Fibroblast of lung (primary cell): ENCODE measurements at regions not wholly inside any gene's neighbourhood (a gene's known extent, or its start where the extent isn't known, plus 50 kb on each side); places are given as distances from the start of the nearest gene placed in this dataset.

Experiments used
- DNase-seq, 2 donors: peaks; one replicate each; pipeline versions ENCODE4 v3.0.0 to v3.0.0-alpha.2; 2010; ENCODE audit warnings: low read depth in 2 of 2
- H2AFZ ChIP-seq: 2 replicates; pipeline ENCODE4 v1.5.1; 2012; ENCODE audit warnings: low read length, control low read depth, inconsistent platforms
- H3K27ac ChIP-seq: 2 replicates; pipeline ENCODE4 v1.5.1; 2011; ENCODE audit warnings: low read length, control low read depth; ENCODE audit not compliant: insufficient read depth
- H3K27me3 ChIP-seq: 2 replicates; pipeline ENCODE4 v1.5.1; 2011; ENCODE audit warnings: mild to moderate bottlenecking, low read length; ENCODE audit not compliant: control insufficient read depth, insufficient read depth
- H3K36me3 ChIP-seq: 2 replicates; pipeline ENCODE4 v1.5.1; 2011; ENCODE audit warnings: low read length; ENCODE audit not compliant: control insufficient read depth, insufficient read depth
- H3K4me1 ChIP-seq: 2 replicates; pipeline ENCODE4 v1.5.1; 2011; ENCODE audit warnings: low read length; ENCODE audit not compliant: control insufficient read depth, insufficient read depth; ENCODE audit errors: extremely low read depth
- H3K4me2 ChIP-seq: 2 replicates; pipeline ENCODE4 v1.5.1; 2011; ENCODE audit warnings: low read length, control low read depth; ENCODE audit not compliant: insufficient read depth; ENCODE audit errors: extremely low read depth
- H3K4me3 ChIP-seq, 4 experiments: fragments of 200-600 bp in 1 of 4; sonication (generic) in 1 of 4; replicated peaks in 1 of 4; 2 replicates each; pipeline ENCODE4 v1.5.1; 2011 to 2016; ENCODE audit warnings: low read length in 4 of 4, low read depth in 3 of 4, mild to moderate bottlenecking in 3 of 4, control low read depth in 2 of 4, inconsistent platforms in 1 of 4, mixed read lengths in 1 of 4; ENCODE audit not compliant: insufficient read depth in 1 of 4; ENCODE audit errors: control extremely low read depth in 1 of 4
- H3K79me2 ChIP-seq: 2 replicates; pipeline ENCODE4 v1.5.1; 2012; ENCODE audit warnings: mild to moderate bottlenecking, low read length, inconsistent platforms; ENCODE audit not compliant: control insufficient read depth, insufficient read depth
- H3K9ac ChIP-seq: 2 replicates; pipeline ENCODE4 v1.5.1; 2011; ENCODE audit warnings: mild to moderate bottlenecking, low read length, control low read depth; ENCODE audit not compliant: insufficient read depth
- H3K9me3 ChIP-seq: 2 replicates; pipeline ENCODE4 v1.5.1; 2012; ENCODE audit warnings: low read depth, low read length; ENCODE audit not compliant: control insufficient read depth, insufficient read depth
- H4K20me1 ChIP-seq: 2 replicates; pipeline ENCODE4 v1.5.1; 2011; ENCODE audit warnings: low read length; ENCODE audit not compliant: control insufficient read depth, insufficient read depth; ENCODE audit errors: extremely low read depth
- EZH2 ChIP-seq: IDR thresholded peaks from 2 replicates; pipeline ENCODE4 v1.5.1; 2012; ENCODE audit warnings: low read length, control low read depth, mild to moderate bottlenecking; ENCODE audit errors: missing control alignments
- TF ChIP-seq, protein P1 (sequence below), 2 donors: IDR thresholded peaks in 1 of 2; conservative IDR thresholded peaks in 1 of 2; 1 replicate in 1 of 2; 2 replicates in 1 of 2; pipeline ENCODE4 v1.5.1; 2011 to 2012; ENCODE audit warnings: low read length in 2 of 2, control low read depth in 1 of 2, inconsistent platforms in 1 of 2, low read depth in 1 of 2, mild to moderate bottlenecking in 1 of 2

DNA sequence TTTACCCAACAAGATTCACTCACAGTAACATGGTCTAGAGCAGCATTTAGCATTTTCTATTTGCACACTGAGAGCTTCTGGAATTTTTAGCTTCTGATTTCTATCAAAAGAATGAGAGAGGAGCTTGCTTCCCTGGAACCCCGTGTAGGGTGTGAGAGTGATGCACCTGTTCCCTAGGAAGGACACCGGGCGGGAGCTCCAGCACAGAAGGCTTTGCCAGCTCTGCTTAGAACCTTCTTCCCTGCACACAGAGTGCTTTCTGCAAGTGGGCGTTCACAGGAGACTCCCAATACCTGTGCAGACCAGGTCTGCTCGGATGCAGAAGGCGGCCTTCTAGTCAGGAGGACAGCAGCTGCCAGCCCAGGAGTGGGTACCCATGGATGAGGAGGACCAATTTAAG is 217.3 kb downstream of the TBXT start:
- no peak overlapping the region for H3K4me3 ChIP-seq
- H3K9me3 ChIP-seq: no peaks in the 10 kb centered on the region
- no peak overlapping the region for H2AFZ ChIP-seq
- H4K20me1 ChIP-seq: no peaks in the 10 kb centered on the region
- no peaks in the 10 kb centered on the region for H3K27me3 ChIP-seq
- no peak for DNase-seq
- H3K9ac ChIP-seq: no peak overlapping the region
- H3K36me3 ChIP-seq: no peaks in the 10 kb centered on the region
- H3K4me2 ChIP-seq: no peak overlapping the region
- H3K27ac ChIP-seq: no peak overlapping the region
- no peaks in the 10 kb centered on the region for H3K79me2 ChIP-seq
- TF ChIP-seq EZH2: no peak
- TF ChIP-seq, protein P1, sequence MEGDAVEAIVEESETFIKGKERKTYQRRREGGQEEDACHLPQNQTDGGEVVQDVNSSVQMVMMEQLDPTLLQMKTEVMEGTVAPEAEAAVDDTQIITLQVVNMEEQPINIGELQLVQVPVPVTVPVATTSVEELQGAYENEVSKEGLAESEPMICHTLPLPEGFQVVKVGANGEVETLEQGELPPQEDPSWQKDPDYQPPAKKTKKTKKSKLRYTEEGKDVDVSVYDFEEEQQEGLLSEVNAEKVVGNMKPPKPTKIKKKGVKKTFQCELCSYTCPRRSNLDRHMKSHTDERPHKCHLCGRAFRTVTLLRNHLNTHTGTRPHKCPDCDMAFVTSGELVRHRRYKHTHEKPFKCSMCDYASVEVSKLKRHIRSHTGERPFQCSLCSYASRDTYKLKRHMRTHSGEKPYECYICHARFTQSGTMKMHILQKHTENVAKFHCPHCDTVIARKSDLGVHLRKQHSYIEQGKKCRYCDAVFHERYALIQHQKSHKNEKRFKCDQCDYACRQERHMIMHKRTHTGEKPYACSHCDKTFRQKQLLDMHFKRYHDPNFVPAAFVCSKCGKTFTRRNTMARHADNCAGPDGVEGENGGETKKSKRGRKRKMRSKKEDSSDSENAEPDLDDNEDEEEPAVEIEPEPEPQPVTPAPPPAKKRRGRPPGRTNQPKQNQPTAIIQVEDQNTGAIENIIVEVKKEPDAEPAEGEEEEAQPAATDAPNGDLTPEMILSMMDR (conservative IDR thresholded peaks at IDR 0.05 in 1 of 2, IDR thresholded peaks at IDR 0.05 in 1 of 2; ENCODE audit: low read depth in 1 of 2, low read length in 2 of 2): no peak
- H3K4me1 ChIP-seq: no peaks in the 10 kb centered on the region

DNA sequence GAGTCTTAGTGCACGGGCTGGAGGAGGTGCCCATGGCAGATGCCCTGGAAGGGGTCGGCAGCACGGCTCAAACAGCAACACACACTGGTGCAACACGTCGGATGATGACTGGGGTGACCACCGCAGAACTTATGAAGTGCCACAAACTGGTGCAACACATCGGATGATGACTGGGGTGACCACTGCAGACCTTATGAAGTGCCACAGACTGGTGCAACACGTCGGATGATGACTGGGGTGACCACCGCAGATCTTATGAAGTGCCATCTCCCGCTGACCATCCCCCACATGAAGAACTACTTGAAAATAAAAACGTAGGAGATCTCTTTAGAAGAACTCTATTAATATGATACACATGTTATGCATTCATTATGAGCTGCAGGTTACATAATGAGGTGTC is 218.3 kb downstream of the TBXT start:
- Histone ChIP-seq H3K79me2 (no peaks in the 10 kb centered on the region), H3K9ac (no peak overlapping the region), H4K20me1 (no peaks in the 10 kb centered on the region), H3K4me3 (no peak overlapping the region), H3K27me3 (no peaks in the 10 kb centered on the region), H2AFZ (no peak overlapping the region), H3K27ac (no peak overlapping the region), H3K4me1 (no peaks in the 10 kb centered on the region), H3K36me3 (no peaks in the 10 kb centered on the region), H3K4me2 (no peak overlapping the region), H3K9me3 (no peaks in the 10 kb centered on the region)
- TF ChIP-seq, protein P1 (conservative IDR thresholded peaks at IDR 0.05 in 1 of 2, IDR thresholded peaks at IDR 0.05 in 1 of 2; ENCODE audit: low read depth in 1 of 2, low read length in 2 of 2): no peak
- TF ChIP-seq EZH2: no peak
- no peak for DNase-seq

DNA sequence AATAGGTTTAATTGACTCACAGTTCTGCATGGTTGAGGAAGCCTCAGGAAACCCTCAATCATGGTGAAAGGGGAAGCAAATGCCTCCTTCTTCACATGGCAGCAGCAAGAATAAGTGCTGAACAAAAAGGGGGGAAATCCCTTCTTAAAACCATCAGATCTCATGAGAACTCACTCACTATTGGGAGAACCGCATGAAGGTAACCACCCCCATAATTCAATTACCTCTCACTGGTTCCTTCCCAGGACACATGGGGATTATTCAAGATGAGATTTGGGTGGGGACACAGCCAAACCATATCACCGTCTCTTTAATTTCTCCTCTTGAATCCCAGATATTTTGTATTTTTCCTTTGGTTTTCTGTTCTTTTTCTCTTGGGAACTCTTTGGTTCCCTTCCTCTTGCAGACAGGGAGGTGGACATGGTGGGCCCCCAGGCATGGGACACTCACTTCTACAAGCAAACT is 223.6 kb downstream of the TBXT start:
- Histone ChIP-seq H2AFZ (no peak overlapping the region), H3K9ac (no peak overlapping the region), H3K4me2 (no peak overlapping the region), H3K79me2 (no peaks in the 10 kb centered on the region), H3K27ac (no peak overlapping the region), H3K36me3 (no peaks in the 10 kb centered on the region), H3K27me3 (no peaks in the 10 kb centered on the region), H3K9me3 (no peaks in the 10 kb centered on the region), H4K20me1 (no peaks in the 10 kb centered on the region), H3K4me3 (no peak overlapping the region), H3K4me1 (no peaks in the 10 kb centered on the region)
- TF ChIP-seq, protein P1 (conservative IDR thresholded peaks at IDR 0.05 in 1 of 2, IDR thresholded peaks at IDR 0.05 in 1 of 2; ENCODE audit: low read depth in 1 of 2, low read length in 2 of 2): no peak
- DNase-seq: no peak
